ENCODE measurements at regions not wholly inside any gene's neighbourhood (a gene's known extent, or its start where the extent isn't known, plus 50 kb on each side); places are given as distances from the start of the nearest gene placed in this dataset.

GRCh38 chr18:57970356-57971095 is 73.5 kb upstream of the NEDD4L start:
- Mint-ChIP-seq H3K27me3 (peaks cover 15 to 34% of the 10 kb centered on the region in 2 donors), H3K36me3 (ENCODE audit: insufficient read depth) (peaks cover 2% of the 10 kb centered on the region), H3K4me3 (no peak overlapping the region), H3K27ac (no peak overlapping the region), H3K4me1 (ENCODE audit: low read depth in 2 of 2) (peaks cover 1 to 5% of the 10 kb centered on the region in 2 donors), H3K9me3 (peaks cover 0 to 1% of the 10 kb centered on the region in 2 donors)
- DNase-seq (no peak), ATAC-seq (replicated peaks) (no peak)

- peaks cover 15 to 28% of the 10 kb centered on the region in 2 donors for H3K27me3 Mint-ChIP-seq
- no peak overlapping the region for H3K4me3 Mint-ChIP-seq
- no peak overlapping the region for H3K27ac Mint-ChIP-seq
- no peak for ATAC-seq (replicated peaks)
- peaks cover 2% of the 10 kb centered on the region for H3K36me3 Mint-ChIP-seq (ENCODE audit: insufficient read depth)
- H3K4me1 Mint-ChIP-seq (ENCODE audit: low read depth in 2 of 2), result peaks cover 1 to 5% of the 10 kb centered on the region in 2 donors
- no peak for DNase-seq
- H3K9me3 Mint-ChIP-seq, result peaks cover 0 to 1% of the 10 kb centered on the region in 2 donors
Observed at GRCh38 chr18:57969824-57970223, 74.2 kb upstream of the NEDD4L start.

GRCh38 chr18:57965246-57965645 is 78.8 kb upstream of the NEDD4L start:
- Mint-ChIP-seq H3K9me3 (peaks cover 0 to 1% of the 10 kb centered on the region in 2 donors), H3K4me3 (no peak overlapping the region), H3K27ac (no peak overlapping the region), H3K36me3 (ENCODE audit: insufficient read depth) (peaks cover 2% of the 10 kb centered on the region), H3K27me3 (peaks cover 14% of the 10 kb centered on the region in 2 donors), H3K4me1 (ENCODE audit: low read depth in 2 of 2) (peaks cover 1 to 5% of the 10 kb centered on the region in 2 donors)
- ATAC-seq (replicated peaks) (no peak), DNase-seq (no peak)

- Mint-ChIP-seq H3K27me3 (peaks cover 22 to 28% of the 10 kb centered on the region in 2 donors), H3K4me3 (no peak overlapping the region), H3K27ac (no peak overlapping the region), H3K4me1 (ENCODE audit: low read depth in 2 of 2) (no peaks in the 10 kb centered on the region), H3K9me3 (no peaks in the 10 kb centered on the region), H3K36me3 (ENCODE audit: insufficient read depth) (no peaks in the 10 kb centered on the region)
- no peak for ATAC-seq (replicated peaks)
- DNase-seq, result no peak
Observed at GRCh38 chr18:57961876-57962505, 82.0 kb upstream of the NEDD4L start.

GRCh38 chr18:57961411-57961810 is 82.6 kb upstream of the NEDD4L start:
- no peaks in the 10 kb centered on the region for H3K4me1 Mint-ChIP-seq (ENCODE audit: low read depth in 2 of 2)
- no peak overlapping the region for H3K27ac Mint-ChIP-seq
- H3K27me3 Mint-ChIP-seq, result peaks cover 22 to 28% of the 10 kb centered on the region in 2 donors
- no peak overlapping the region for H3K4me3 Mint-ChIP-seq
- DNase-seq (no peak), ATAC-seq (replicated peaks) (no peak)
- H3K36me3 Mint-ChIP-seq (ENCODE audit: insufficient read depth), result no peaks in the 10 kb centered on the region
- no peaks in the 10 kb centered on the region for H3K9me3 Mint-ChIP-seq

- no peaks in the 10 kb centered on the region for H3K36me3 Mint-ChIP-seq (ENCODE audit: insufficient read depth)
- H3K9me3 Mint-ChIP-seq, result no peaks in the 10 kb centered on the region
- H3K27ac Mint-ChIP-seq, result no peak overlapping the region
- ATAC-seq (replicated peaks), result no peak
- H3K4me3 Mint-ChIP-seq, result no peak overlapping the region
- no peaks in the 10 kb centered on the region for H3K4me1 Mint-ChIP-seq (ENCODE audit: low read depth in 2 of 2)
- peaks cover 22 to 28% of the 10 kb centered on the region in 2 donors for H3K27me3 Mint-ChIP-seq
- no peak for DNase-seq
Observed at GRCh38 chr18:57959278-57959677, 84.7 kb upstream of the NEDD4L start.

GRCh38 chr18:57957210-57957609 is 86.8 kb upstream of the NEDD4L start:
- H3K4me1 Mint-ChIP-seq (ENCODE audit: low read depth in 2 of 2), result no peaks in the 10 kb centered on the region
- no peak overlapping the region for H3K27ac Mint-ChIP-seq
- H3K36me3 Mint-ChIP-seq (ENCODE audit: insufficient read depth), result no peaks in the 10 kb centered on the region
- no peak overlapping the region for H3K4me3 Mint-ChIP-seq
- no peaks in the 10 kb centered on the region for H3K9me3 Mint-ChIP-seq
- DNase-seq (no peak), ATAC-seq (replicated peaks) (no peak)
- peaks cover 22 to 28% of the 10 kb centered on the region in 2 donors for H3K27me3 Mint-ChIP-seq

GRCh38 chr18:57956491-57956890 is 87.5 kb upstream of the NEDD4L start:
- H3K4me3 Mint-ChIP-seq, result no peak overlapping the region
- no peak for DNase-seq
- no peaks in the 10 kb centered on the region for H3K9me3 Mint-ChIP-seq

GRCh38 chr18:57954935-57955334 is 89.1 kb upstream of the NEDD4L start:
- no peaks in the 10 kb centered on the region for H3K4me1 Mint-ChIP-seq (ENCODE audit: low read depth in 2 of 2)
- no peak overlapping the region for H3K4me3 Mint-ChIP-seq
- H3K9me3 Mint-ChIP-seq, result no peaks in the 10 kb centered on the region
- DNase-seq, result no peak
- H3K36me3 Mint-ChIP-seq (ENCODE audit: insufficient read depth), result no peaks in the 10 kb centered on the region
- H3K27ac Mint-ChIP-seq, result no peak overlapping the region
- ATAC-seq (replicated peaks), result no peak
- peaks cover 10 to 18% of the 10 kb centered on the region in 2 donors for H3K27me3 Mint-ChIP-seq

More at GRCh38 chr18:57956491-57956890, 87.5 kb upstream of the NEDD4L start:
- Mint-ChIP-seq H3K27me3 (peaks cover 22 to 28% of the 10 kb centered on the region in 2 donors), H3K4me1 (ENCODE audit: low read depth in 2 of 2) (no peaks in the 10 kb centered on the region), H3K36me3 (ENCODE audit: insufficient read depth) (no peaks in the 10 kb centered on the region), H3K27ac (no peak overlapping the region)
- ATAC-seq (replicated peaks), result no peak

- Mint-ChIP-seq H3K4me1 (ENCODE audit: low read depth in 2 of 2) (no peaks in the 10 kb centered on the region), H3K36me3 (ENCODE audit: insufficient read depth) (peaks cover under 1% of the 10 kb centered on the region), H3K4me3 (no peak overlapping the region), H3K27me3 (peaks cover 3 to 7% of the 10 kb centered on the region in 2 donors), H3K27ac (no peak overlapping the region), H3K9me3 (no peaks in the 10 kb centered on the region)
- DNase-seq (no peak), ATAC-seq (replicated peaks) (no peak)
Observed at GRCh38 chr18:57953883-57954282, 90.1 kb upstream of the NEDD4L start.

GRCh38 chr18:57951999-57952774 is 91.8 kb upstream of the NEDD4L start:
- no peak for DNase-seq
- Mint-ChIP-seq H3K4me1 (ENCODE audit: low read depth in 2 of 2) (no peaks in the 10 kb centered on the region), H3K9me3 (no peaks in the 10 kb centered on the region), H3K27me3 (peaks cover 0 to 8% of the 10 kb centered on the region in 2 donors), H3K27ac (no peak overlapping the region), H3K36me3 (ENCODE audit: insufficient read depth) (peaks cover 6% of the 10 kb centered on the region), H3K4me3 (no peak overlapping the region)
- no peak for ATAC-seq (replicated peaks)

GRCh38 chr18:57951117-57951796 is 92.8 kb upstream of the NEDD4L start:
- no peak overlapping the region for H3K27ac Mint-ChIP-seq
- no peak for DNase-seq

GRCh38 chr18:57950542-57950941 is 93.5 kb upstream of the NEDD4L start:
- no peak for DNase-seq
- H3K27ac Mint-ChIP-seq, result no peak overlapping the region
- H3K27me3 Mint-ChIP-seq, result peaks cover 0 to 8% of the 10 kb centered on the region in 2 donors
- H3K4me1 Mint-ChIP-seq (ENCODE audit: low read depth in 2 of 2), result no peaks in the 10 kb centered on the region
- no peak for ATAC-seq (replicated peaks)
- peaks cover 6% of the 10 kb centered on the region for H3K36me3 Mint-ChIP-seq (ENCODE audit: insufficient read depth)
- no peaks in the 10 kb centered on the region for H3K9me3 Mint-ChIP-seq
- H3K4me3 Mint-ChIP-seq, result no peak overlapping the region

More at GRCh38 chr18:57951117-57951796, 92.8 kb upstream of the NEDD4L start:
- H3K27me3 Mint-ChIP-seq, result peaks cover 0 to 8% of the 10 kb centered on the region in 2 donors
- H3K36me3 Mint-ChIP-seq (ENCODE audit: insufficient read depth), result peaks cover 6% of the 10 kb centered on the region
- H3K4me1 Mint-ChIP-seq (ENCODE audit: low read depth in 2 of 2), result no peaks in the 10 kb centered on the region
- no peak for ATAC-seq (replicated peaks)
- H3K4me3 Mint-ChIP-seq, result no peak overlapping the region
- no peaks in the 10 kb centered on the region for H3K9me3 Mint-ChIP-seq
